Thyroid gland (tissue), 4 donors: ENCODE measurements at regions not wholly inside any gene's neighbourhood (a gene's known extent, or its start where the extent isn't known, plus 50 kb on each side); places are given as distances from the start of the nearest gene placed in this dataset.

Experiments used
- DNase-seq, 2 donors: peaks; one replicate each; pipeline ENCODE4 v3.0.0-alpha.2; 2019
- H3K27ac ChIP-seq, 3 donors: fragments of 200-600 bp; sonication (generic); 1 replicate in 2 of 3; 2 replicates in 1 of 3; pipeline ENCODE4 v1.5.1; 2016 to 2019; ENCODE audit warnings: mild to moderate bottlenecking in 1 of 3, moderate library complexity in 1 of 3
- H3K27me3 ChIP-seq: fragments of 200-600 bp; sonication (generic); one replicate; pipeline ENCODE4 v1.5.1; 2019
- H3K36me3 ChIP-seq, 2 donors: fragments of 200-600 bp; sonication (generic); one replicate each; pipeline ENCODE4 v1.5.1; 2016 to 2019
- H3K4me1 ChIP-seq, 2 donors: fragments of 200-600 bp; sonication (generic); one replicate each; pipeline ENCODE4 v1.5.1; 2017 to 2019
- H3K4me3 ChIP-seq, 3 donors: fragments of 200-600 bp; sonication (generic); replicated peaks in 1 of 3; 1 replicate in 2 of 3; 2 replicates in 1 of 3; pipeline ENCODE4 v1.5.1; 2016; ENCODE audit warnings: mild to moderate bottlenecking in 1 of 3
- H3K9me3 ChIP-seq: fragments of 200-600 bp; sonication (generic); one replicate; pipeline ENCODE4 v1.5.1; 2017
- POLR2A ChIP-seq, 2 donors: fragments of 450-650 bp; IDR thresholded peaks; one replicate each; pipeline ENCODE4 v1.6.1; 2017; ENCODE audit warnings: antibody characterized with exemption in 2 of 2, mild to moderate bottlenecking in 2 of 2, moderate library complexity in 1 of 2
- WGBS, 2 donors: methylation state at CpG; one replicate each; pipeline ENCODE4 v1.1.5; 2017; 5-methylcytosine and 5-hydroxymethylcytosine counted together
- intact Hi-C: fragments of 100-400 bp; cut with DNase I; formaldehyde crosslinking; loops from one replicate; pipeline ENCODE4 v1.15.1; 2023
- TF ChIP-seq, protein P1 (sequence below), 6 experiments: fragments of 200-600 bp in 3 of 6; fragments of 450-650 bp in 3 of 6; sonication (generic) in 3 of 6; IDR thresholded peaks; one replicate each; pipeline ENCODE4 v1.5.1; 2016 to 2019; ENCODE audit warnings: antibody characterized with exemption in 6 of 6, mild to moderate bottlenecking in 2 of 6, inconsistent platforms in 1 of 6, moderate library complexity in 1 of 6

- intact Hi-C loops: no loop called here
- TF ChIP-seq, protein P1, sequence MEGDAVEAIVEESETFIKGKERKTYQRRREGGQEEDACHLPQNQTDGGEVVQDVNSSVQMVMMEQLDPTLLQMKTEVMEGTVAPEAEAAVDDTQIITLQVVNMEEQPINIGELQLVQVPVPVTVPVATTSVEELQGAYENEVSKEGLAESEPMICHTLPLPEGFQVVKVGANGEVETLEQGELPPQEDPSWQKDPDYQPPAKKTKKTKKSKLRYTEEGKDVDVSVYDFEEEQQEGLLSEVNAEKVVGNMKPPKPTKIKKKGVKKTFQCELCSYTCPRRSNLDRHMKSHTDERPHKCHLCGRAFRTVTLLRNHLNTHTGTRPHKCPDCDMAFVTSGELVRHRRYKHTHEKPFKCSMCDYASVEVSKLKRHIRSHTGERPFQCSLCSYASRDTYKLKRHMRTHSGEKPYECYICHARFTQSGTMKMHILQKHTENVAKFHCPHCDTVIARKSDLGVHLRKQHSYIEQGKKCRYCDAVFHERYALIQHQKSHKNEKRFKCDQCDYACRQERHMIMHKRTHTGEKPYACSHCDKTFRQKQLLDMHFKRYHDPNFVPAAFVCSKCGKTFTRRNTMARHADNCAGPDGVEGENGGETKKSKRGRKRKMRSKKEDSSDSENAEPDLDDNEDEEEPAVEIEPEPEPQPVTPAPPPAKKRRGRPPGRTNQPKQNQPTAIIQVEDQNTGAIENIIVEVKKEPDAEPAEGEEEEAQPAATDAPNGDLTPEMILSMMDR (IDR thresholded peaks at IDR 0.05): no peak
- no peak for TF ChIP-seq POLR2A (IDR thresholded peaks at IDR 0.05)
- Histone ChIP-seq H3K9me3 (no peaks in the 10 kb centered on the region), H3K27ac (no peak overlapping the region), H3K4me1 (no peaks in the 10 kb centered on the region), H3K27me3 (no peaks in the 10 kb centered on the region), H3K36me3 (no peaks in the 10 kb centered on the region), H3K4me3 (no peak overlapping the region)
- DNase-seq: no peak
- 86% methylated on average over 2 of the region's 2 CpGs for WGBS, 2 donors
Observed at GRCh38 chr5:162852134-162852533, 585.3 kb upstream of the CCNG1 start.

GRCh38 chr5:162858770-162859169 lies 578.6 kb upstream of the CCNG1 start:
- TF ChIP-seq, protein P1 (IDR thresholded peaks at IDR 0.05): no peak
- no peak for TF ChIP-seq POLR2A (IDR thresholded peaks at IDR 0.05)
- DNase-seq: no peak
- no peaks in the 10 kb centered on the region for H3K36me3 ChIP-seq
- H3K4me1 ChIP-seq: no peaks in the 10 kb centered on the region
- no peaks in the 10 kb centered on the region for H3K27me3 ChIP-seq
- intact Hi-C loops: no loop called here
- no peaks in the 10 kb centered on the region for H3K9me3 ChIP-seq
- 93 to 95% methylated on average over 4 of the region's 4 CpGs for WGBS, 2 donors
- no peak overlapping the region for H3K4me3 ChIP-seq
- H3K27ac ChIP-seq: no peak overlapping the region

- Histone ChIP-seq H3K27me3 (no peaks in the 10 kb centered on the region), H3K36me3 (no peaks in the 10 kb centered on the region), H3K4me3 (no peak overlapping the region), H3K9me3 (no peaks in the 10 kb centered on the region), H3K4me1 (no peaks in the 10 kb centered on the region), H3K27ac (no peak overlapping the region)
- intact Hi-C loops: no loop called here
- no peak for DNase-seq
- TF ChIP-seq POLR2A (IDR thresholded peaks at IDR 0.05): no peak
- TF ChIP-seq, protein P1 (IDR thresholded peaks at IDR 0.05): no peak
Observed at GRCh38 chr5:162870966-162871365, 566.4 kb upstream of the CCNG1 start.

GRCh38 chr5:162882629-162883028 lies 554.8 kb upstream of the CCNG1 start:
- intact Hi-C loops: no loop called here
- Histone ChIP-seq H3K36me3 (no peaks in the 10 kb centered on the region), H3K9me3 (no peaks in the 10 kb centered on the region), H3K27ac (no peak overlapping the region), H3K4me3 (no peak overlapping the region), H3K27me3 (no peaks in the 10 kb centered on the region), H3K4me1 (no peaks in the 10 kb centered on the region)
- no peak for TF ChIP-seq POLR2A (IDR thresholded peaks at IDR 0.05)
- TF ChIP-seq, protein P1 (IDR thresholded peaks at IDR 0.05): no peak
- 85 to 96% methylated on average over 5 to 12 of the region's 12 CpGs for WGBS, 2 donors
- no peak for DNase-seq

DNA sequence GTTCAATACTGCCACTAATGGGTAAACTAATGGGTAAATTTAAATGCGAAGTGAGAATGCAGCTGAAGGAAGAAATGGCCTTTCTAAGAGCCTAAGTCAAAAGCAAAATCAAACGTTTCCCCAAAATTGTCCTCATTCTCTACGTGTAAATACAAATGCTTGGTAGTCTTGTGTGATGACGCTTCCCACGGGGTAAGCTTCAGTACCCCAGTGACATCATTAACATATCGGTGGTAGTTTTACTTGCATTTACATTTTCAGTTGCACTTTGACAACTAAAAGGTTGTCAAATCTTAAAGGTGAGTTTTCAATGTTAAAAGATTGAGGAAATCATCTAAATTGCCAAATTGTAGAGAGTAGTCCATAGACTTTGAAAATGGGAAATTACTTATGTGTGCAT lies 550.7 kb upstream of the CCNG1 start:
- H3K27ac ChIP-seq: no peak overlapping the region
- no peaks in the 10 kb centered on the region for H3K9me3 ChIP-seq
- no peaks in the 10 kb centered on the region for H3K27me3 ChIP-seq
- H3K4me1 ChIP-seq: no peaks in the 10 kb centered on the region
- intact Hi-C loops: no loop called here
- H3K4me3 ChIP-seq: no peak overlapping the region
- no peak for DNase-seq
- TF ChIP-seq POLR2A (IDR thresholded peaks at IDR 0.05): no peak
- TF ChIP-seq, protein P1 (IDR thresholded peaks at IDR 0.05): no peak
- no peaks in the 10 kb centered on the region for H3K36me3 ChIP-seq
- WGBS, 2 donors: 65 to 67% methylated on average over 6 of the region's 6 CpGs
